NCI-H1436 treated with DMSO at 0.1 percent for 48 hours (cell line): ENCODE measurements at regions not wholly inside any gene's neighbourhood (a gene's known extent, or its start where the extent isn't known, plus 50 kb on each side); places are given as distances from the start of the nearest gene placed in this dataset.
"Not testable (repeated sequence)": the region's sequence is repeated elsewhere in the genome, so short reads cannot be mapped to it uniquely, and the experiment has no call there.

Source experiments
- DNase-seq: peaks from one replicate; lab custom pipeline; 2025; lab: John Stamatoyannopoulos, UW

DNA sequence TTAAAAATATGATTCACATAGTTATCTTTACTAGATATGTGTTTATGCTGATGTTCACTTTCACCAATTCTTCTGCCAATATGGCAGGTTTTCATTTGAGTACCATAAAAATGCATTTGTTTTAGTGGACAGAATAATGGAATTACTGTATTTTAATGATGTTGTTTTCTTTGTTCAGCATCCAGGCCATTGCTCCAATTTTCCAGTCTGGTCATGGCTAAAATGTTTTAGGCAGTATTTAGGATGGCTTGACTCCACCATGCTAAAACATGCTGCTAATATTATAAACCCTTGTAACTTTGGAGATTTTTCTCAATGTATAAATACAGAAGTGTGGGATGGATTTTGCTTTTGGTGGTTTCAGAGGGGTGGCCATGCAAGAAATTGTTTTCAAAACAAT, 273.0 kb upstream of the RPS23 start:
- DNase-seq = no peak

DNA sequence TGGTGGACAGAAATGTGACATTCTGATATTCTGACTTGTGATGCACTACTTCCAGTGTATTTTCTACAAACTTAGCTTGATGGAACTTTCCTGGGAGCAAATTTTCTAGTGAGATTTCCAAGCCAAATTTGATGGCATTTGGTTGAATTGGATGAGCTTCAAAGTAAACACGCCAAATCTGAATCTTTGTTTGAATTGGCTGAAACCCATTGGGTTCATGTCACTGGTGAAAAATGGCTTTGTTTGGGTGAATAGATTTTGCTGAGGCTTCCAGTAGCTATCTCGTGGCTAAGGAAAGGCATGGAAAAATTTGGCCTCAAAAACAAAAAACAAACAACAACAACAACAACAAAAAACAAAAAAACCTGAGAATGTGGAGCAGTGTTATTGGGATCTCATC, 271.1 kb upstream of the RPS23 start:
- DNase-seq = no peak

DNA sequence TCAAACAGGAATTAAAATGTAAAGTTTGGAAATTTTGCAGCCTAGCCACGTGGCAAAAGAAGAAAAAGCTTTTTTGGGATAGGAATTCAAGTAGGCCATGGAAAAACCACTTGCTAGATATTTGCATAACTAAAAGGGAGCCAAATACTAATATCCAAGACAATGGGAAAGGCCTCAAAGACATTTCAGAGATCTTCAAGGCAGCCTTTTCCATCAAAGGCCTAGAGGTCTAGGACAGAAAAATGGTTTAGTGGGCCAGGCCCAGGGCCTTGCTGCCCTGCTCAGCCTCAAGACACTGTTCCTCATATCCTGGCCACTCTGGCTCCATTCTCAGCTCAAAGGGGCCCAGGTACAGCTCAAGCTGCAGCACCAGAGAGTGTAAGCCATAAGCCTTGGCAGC, 265.9 kb upstream of the RPS23 start:
- DNase-seq = no peak

GRCh38 chr5:82540301-82540700, 262.1 kb upstream of the RPS23 start:
- no peak for DNase-seq

GRCh38 chr5:82538339-82539034, 260.3 kb upstream of the RPS23 start:
- no peak for DNase-seq

GRCh38 chr5:82537687-82538306, 259.6 kb upstream of the RPS23 start:
- DNase-seq = no peak

GRCh38 chr5:82534986-82535385, 256.8 kb upstream of the RPS23 start:
- no peak for DNase-seq

DNA sequence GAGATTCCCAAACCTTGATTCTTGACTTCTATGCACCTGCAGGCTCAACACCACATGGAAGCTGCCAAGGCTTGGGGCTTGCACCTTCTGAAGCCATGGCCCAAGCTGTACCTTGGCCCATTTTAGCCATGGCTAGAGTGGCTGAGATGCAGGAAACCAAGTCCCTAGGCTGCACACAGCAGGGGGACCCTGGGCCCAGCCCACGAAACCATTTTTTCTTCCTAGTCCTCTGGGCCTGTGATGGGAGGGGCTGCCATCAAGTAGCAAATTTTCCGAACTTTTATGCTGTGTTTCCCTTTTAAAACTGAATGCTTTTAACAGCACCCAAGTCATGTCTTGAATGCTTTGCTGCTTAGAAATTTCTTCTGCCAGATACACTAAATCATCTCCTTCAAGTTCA, 253.9 kb upstream of the RPS23 start:
- DNase-seq = not testable (repeated sequence)

DNA sequence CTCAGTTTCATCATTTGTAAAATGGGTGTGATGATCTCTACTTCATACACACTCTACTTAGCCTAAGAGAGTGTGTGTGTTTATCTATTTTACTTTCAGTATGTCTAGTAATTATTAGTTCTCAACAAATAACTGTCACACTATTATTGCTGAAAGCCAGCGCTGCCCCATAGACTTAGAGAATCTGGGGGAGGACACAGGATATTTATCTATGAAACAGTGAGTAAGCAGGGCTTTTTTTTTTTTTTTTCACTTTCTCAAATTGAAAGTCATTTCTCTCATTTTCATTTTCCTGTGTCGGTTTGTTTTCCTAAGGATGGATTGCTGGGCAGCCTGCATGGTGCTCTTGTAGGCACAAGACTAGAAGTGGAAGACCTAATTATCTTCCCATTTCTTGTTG, 248.4 kb upstream of the RPS23 start:
- DNase-seq = no peak

- no peak for DNase-seq
These were observed 247.5 kb upstream of the RPS23 start for GRCh38 chr5:82525626-82526025.

- DNase-seq = no peak
These were observed 245.5 kb upstream of the RPS23 start for GRCh38 chr5:82523633-82524032.

GRCh38 chr5:82522897-82523296, 244.7 kb upstream of the RPS23 start:
- no peak for DNase-seq

DNA sequence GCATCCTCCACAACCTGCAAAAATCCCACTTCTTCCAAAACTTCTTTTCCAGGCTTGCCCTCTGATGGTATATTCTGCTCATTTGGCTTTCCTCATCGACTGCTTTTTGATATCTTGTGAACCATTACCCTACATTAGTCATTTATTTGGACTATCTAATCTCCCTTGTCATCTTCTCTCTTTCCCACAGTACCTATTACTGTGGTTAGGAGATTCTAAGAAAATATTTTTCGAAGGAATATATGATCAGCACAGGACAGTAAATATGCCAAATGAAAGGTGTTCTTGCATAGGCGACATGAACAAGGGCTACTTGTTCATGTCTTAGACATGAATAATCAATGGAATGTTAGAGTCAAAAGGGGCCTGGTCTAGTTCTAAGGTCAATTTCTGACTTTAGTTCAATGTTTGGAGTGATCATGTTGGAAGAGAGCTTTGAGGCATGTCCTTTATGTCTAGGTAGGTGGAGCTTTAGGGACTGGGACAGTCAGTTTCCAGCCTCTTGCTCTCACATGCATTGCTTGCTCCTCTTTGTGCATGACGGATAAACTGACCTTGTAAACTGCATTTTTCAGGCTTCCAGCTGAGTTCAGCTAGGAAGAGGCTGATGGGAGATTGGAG, 243.4 kb upstream of the RPS23 start:
- DNase-seq = no peak

GRCh38 chr5:82519558-82519957, 241.4 kb upstream of the RPS23 start:
- DNase-seq = no peak

- DNase-seq = no peak
These were observed 239.5 kb upstream of the RPS23 start for GRCh38 chr5:82517544-82518075.

- no peak for DNase-seq
These were observed 235.6 kb upstream of the RPS23 start for GRCh38 chr5:82513738-82514137.

DNA sequence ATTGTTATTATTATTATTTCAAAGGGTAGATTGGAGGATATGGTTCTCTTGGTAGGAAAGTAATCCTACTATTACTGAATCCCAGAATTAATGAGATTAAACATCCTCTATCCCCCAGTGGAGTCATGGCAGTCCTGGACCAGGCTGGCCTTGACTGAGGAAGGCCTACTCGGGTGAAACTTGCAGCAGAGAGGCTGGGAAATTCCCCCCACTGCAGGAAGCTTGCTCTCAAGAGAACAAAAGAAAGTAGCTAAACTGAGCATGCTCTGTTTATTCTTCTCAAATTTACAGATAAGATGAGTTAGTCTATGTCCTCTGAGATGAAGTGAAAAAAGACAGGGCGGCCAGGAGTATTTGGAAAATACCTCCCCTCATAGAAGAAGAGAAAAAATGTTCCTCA, 233.9 kb upstream of the RPS23 start:
- DNase-seq = no peak

GRCh38 chr5:82511134-82511533, 233.0 kb upstream of the RPS23 start:
- no peak for DNase-seq

GRCh38 chr5:82509762-82510161, 231.6 kb upstream of the RPS23 start:
- DNase-seq = no peak

DNA sequence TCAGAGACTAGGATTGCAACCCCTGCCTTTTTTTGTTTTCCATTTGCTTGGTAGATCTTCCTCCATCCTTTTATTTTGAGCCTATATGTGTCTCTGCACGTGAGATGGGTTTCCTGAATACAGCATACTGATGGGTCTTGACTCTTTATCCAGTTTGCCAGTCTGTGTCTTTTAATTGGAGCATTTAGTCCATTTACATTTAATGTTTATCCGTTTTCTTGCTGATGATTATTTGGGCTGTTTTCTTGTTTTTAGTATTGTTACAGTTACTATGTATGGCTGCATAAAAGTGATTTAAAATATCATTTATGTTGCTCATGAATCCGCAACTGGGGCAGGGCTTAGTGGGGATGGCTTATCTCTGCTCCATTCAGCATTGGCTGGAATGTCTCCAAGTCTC, 228.2 kb upstream of the RPS23 start:
- DNase-seq = not testable (repeated sequence)

- no peak for DNase-seq
These were observed 221.6 kb upstream of the RPS23 start for GRCh38 chr5:82499725-82500244.

GRCh38 chr5:82497242-82497641, 219.1 kb upstream of the RPS23 start:
- DNase-seq = no peak

DNA sequence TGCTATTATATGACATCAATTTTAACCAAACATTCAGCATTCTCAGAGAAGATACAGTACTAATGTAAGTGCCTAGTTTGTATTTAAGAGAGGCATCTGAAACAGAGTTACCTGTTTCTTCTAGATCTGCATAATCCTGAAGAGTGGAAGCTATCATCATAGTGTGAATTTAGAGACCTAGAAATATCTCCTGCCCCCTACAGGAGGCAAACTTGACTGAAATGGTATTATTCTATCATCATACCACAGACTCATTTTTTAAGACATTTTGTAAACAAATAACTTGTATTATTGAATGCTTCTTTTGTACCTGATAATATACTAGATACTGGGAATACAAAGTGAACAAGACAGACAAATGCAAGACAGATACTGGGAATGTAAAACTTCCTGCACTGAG, 216.8 kb upstream of the RPS23 start:
- DNase-seq = no peak
